Caco-2 (cell line): ENCODE measurements at regions not wholly inside any gene's neighbourhood (a gene's known extent, or its start where the extent isn't known, plus 50 kb on each side); places are given as distances from the start of the nearest gene placed in this dataset.

Source experiments
- BruUV-seq: library from RNA; stranded (reverse); fragments of 400-500 nt; replicated peaks from 2 replicates; lab custom pipeline; 2021; lab: Mats Ljungman, UMichigan
- CTCF ChIA-PET: fragments of 300-600 bp; sonication (Branson Sonifier 250); formaldehyde crosslinking; loops from one replicate; lab custom pipeline; 2022; ENCODE audit warnings: antibody characterized with exemption; lab: Charles Lee
- POLR2A ChIA-PET: fragments of 300-600 bp; sonication (Branson Sonifier 250); formaldehyde crosslinking; loops from one replicate; lab custom pipeline; 2022; ENCODE audit warnings: antibody characterized with exemption; lab: Charles Lee
- DNase-seq, 2 experiments: peaks; one replicate each; pipeline versions ENCODE4 v3.0.0 to v3.0.0-alpha.2; 2020 to 2022
- H3K27me3 ChIP-seq: replicated peaks from 2 replicates; pipeline ENCODE4 v1.6.0; 2011; ENCODE audit warnings: low read length; ENCODE audit not compliant: control insufficient read depth, insufficient read depth
- H3K36me3 ChIP-seq: 2 replicates; pipeline ENCODE4 v1.5.1; 2011; ENCODE audit warnings: low read length; ENCODE audit not compliant: control insufficient read depth, insufficient read depth
- H3K4me1 ChIP-seq: fragments of 250-450 bp; sonication (Bioruptor Pico); 2 replicates; pipeline ENCODE4 v1.5.1; 2020; ENCODE audit warnings: mild to moderate bottlenecking
- H3K4me3 ChIP-seq: 2 replicates; pipeline ENCODE4 v1.5.1; 2011; ENCODE audit warnings: low read depth, mild to moderate bottlenecking, control low read depth, low read length
- H3K9me3 ChIP-seq: fragments of 250-450 bp; sonication (Bioruptor Pico); 2 replicates; pipeline ENCODE4 v1.5.1; 2020; ENCODE audit warnings: mild to moderate bottlenecking, moderate library complexity
- H3K27ac Mint-ChIP-seq: one replicate; pipeline ENCODE4 v1.8.0; 2022; ENCODE audit warnings: mixed read lengths; ENCODE audit not compliant: unreplicated experiment
- H3K27me3 Mint-ChIP-seq: one replicate; pipeline ENCODE4 v1.8.0; 2022; ENCODE audit warnings: mixed read lengths; ENCODE audit not compliant: insufficient read depth, unreplicated experiment
- H3K36me3 Mint-ChIP-seq: one replicate; pipeline ENCODE4 v1.8.0; 2022; ENCODE audit warnings: mild to moderate bottlenecking, mixed read lengths; ENCODE audit not compliant: insufficient read depth, unreplicated experiment
- H3K4me1 Mint-ChIP-seq: one replicate; pipeline ENCODE4 v1.8.0; 2022; ENCODE audit warnings: low read depth, mixed read lengths; ENCODE audit not compliant: unreplicated experiment
- H3K4me3 Mint-ChIP-seq: one replicate; pipeline ENCODE4 v1.8.0; 2022; ENCODE audit warnings: mild to moderate bottlenecking, moderate library complexity, mixed read lengths; ENCODE audit not compliant: unreplicated experiment
- H3K9me3 Mint-ChIP-seq: one replicate; pipeline ENCODE4 v1.8.0; 2022; ENCODE audit warnings: mixed read lengths; ENCODE audit not compliant: unreplicated experiment
- intact Hi-C: fragments of 100-400 bp; cut with micrococcal nuclease; formaldehyde crosslinking; loops from one replicate; pipeline ENCODE4 v1.10.0; 2022; ENCODE audit not compliant: unreplicated experiment
- TF ChIP-seq, protein P1 (sequence below), 2 experiments: fragments of 200-600 bp in 1 of 2; IDR thresholded peaks; 1 replicate in 1 of 2; 2 replicates in 1 of 2; pipeline versions ENCODE4 v1.5.1 to v1.8.0; 2011 to 2022; ENCODE audit warnings: antibody characterized with exemption in 1 of 2, control low read depth in 1 of 2, inconsistent platforms in 1 of 2, low read depth in 1 of 2, low read length in 1 of 2, mild to moderate bottlenecking in 1 of 2, moderate library complexity in 1 of 2; ENCODE audit not compliant: insufficient read depth in 1 of 2, severe bottlenecking in 1 of 2, unreplicated experiment in 1 of 2

- no peak overlapping the region for H3K27ac Mint-ChIP-seq
- TF ChIP-seq, protein P1, sequence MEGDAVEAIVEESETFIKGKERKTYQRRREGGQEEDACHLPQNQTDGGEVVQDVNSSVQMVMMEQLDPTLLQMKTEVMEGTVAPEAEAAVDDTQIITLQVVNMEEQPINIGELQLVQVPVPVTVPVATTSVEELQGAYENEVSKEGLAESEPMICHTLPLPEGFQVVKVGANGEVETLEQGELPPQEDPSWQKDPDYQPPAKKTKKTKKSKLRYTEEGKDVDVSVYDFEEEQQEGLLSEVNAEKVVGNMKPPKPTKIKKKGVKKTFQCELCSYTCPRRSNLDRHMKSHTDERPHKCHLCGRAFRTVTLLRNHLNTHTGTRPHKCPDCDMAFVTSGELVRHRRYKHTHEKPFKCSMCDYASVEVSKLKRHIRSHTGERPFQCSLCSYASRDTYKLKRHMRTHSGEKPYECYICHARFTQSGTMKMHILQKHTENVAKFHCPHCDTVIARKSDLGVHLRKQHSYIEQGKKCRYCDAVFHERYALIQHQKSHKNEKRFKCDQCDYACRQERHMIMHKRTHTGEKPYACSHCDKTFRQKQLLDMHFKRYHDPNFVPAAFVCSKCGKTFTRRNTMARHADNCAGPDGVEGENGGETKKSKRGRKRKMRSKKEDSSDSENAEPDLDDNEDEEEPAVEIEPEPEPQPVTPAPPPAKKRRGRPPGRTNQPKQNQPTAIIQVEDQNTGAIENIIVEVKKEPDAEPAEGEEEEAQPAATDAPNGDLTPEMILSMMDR (IDR thresholded peaks at IDR 0.05; ENCODE audit: insufficient read depth in 1 of 2, low read depth in 1 of 2, low read length in 1 of 2, severe bottlenecking in 1 of 2, unreplicated experiment in 1 of 2) = no peak
- H3K9me3 Mint-ChIP-seq = no peaks in the 10 kb centered on the region
- H3K4me1 Mint-ChIP-seq = no peaks in the 10 kb centered on the region
- no peaks in the 10 kb centered on the region for H3K9me3 ChIP-seq
- no peaks in the 10 kb centered on the region for H3K27me3 ChIP-seq
- H3K36me3 ChIP-seq = no peaks in the 10 kb centered on the region
- ChIA-PET POLR2A (no interaction called here), CTCF (no interaction called here)
- no peak overlapping the region for H3K4me3 ChIP-seq
- no peaks in the 10 kb centered on the region for H3K4me1 ChIP-seq
- no peaks in the 10 kb centered on the region for H3K36me3 Mint-ChIP-seq
- intact Hi-C loops = no loop called here
- no TSS peak for BruUV-seq
- no peak for DNase-seq
- H3K27me3 Mint-ChIP-seq = peaks cover under 1% of the 10 kb centered on the region
- no peak overlapping the region for H3K4me3 Mint-ChIP-seq
Observed at GRCh38 chr4:14575919-14576318, 426.4 kb upstream of the CPEB2 start.

DNA sequence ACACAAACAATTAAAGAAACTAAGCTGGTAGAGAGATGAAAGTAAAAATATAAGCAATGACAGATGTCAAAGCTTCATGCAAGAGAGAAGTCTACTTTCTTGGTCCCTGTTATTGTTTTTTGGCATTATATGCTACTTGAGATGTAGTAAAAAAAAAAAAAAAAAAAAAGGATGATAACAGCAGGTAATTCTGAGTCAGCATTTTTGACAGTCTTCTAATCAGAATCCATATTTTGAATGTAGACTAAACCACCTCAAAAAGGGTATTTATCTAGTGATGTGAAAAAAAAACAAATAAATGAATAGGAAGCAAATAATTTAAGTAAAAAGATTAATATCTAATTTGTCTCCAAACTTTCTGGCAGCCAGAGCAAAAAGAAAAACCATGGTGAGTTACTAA, 422.2 kb upstream of the CPEB2 start:
- intact Hi-C loops = no loop called here
- H3K4me1 Mint-ChIP-seq = no peaks in the 10 kb centered on the region

DNA sequence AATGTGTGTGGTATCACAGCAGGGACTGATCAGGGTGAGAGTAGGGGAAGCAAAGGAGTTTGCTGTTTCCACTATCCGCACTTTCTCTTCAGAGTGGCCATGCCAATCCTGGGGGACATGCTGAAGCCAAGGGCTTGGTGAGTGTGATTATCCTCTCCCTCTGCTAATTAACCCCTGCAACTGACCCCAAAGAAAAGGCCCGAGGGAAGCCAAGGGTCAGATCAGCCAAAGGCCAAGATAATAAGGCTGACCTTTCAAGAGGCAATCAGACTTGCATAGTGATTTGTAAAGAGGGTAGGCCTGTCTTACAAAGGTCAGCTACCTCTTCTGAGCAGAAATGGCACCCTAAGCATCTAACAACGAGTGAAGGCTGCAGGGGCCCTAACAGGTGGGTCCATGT, 420.5 kb upstream of the CPEB2 start:
- Mint-ChIP-seq H3K27ac (no peak overlapping the region), H3K27me3 (peaks cover 5% of the 10 kb centered on the region), H3K36me3 (no peaks in the 10 kb centered on the region), H3K4me1 (no peaks in the 10 kb centered on the region), H3K4me3 (no peak overlapping the region), H3K9me3 (no peaks in the 10 kb centered on the region)
- TF ChIP-seq, protein P1 (IDR thresholded peaks at IDR 0.05; ENCODE audit: insufficient read depth in 1 of 2, low read depth in 1 of 2, low read length in 1 of 2, severe bottlenecking in 1 of 2, unreplicated experiment in 1 of 2) = no peak
- H3K9me3 ChIP-seq = no peaks in the 10 kb centered on the region
- DNase-seq = no peak
- H3K36me3 ChIP-seq = no peaks in the 10 kb centered on the region
- POLR2A ChIA-PET = no interaction called here
- H3K4me3 ChIP-seq = no peak overlapping the region
- H3K27me3 ChIP-seq = no peaks in the 10 kb centered on the region
- no peaks in the 10 kb centered on the region for H3K4me1 ChIP-seq
- CTCF ChIA-PET = no interaction called here
- intact Hi-C loops = no loop called here
- BruUV-seq = no TSS peak

More for the DNA sequence above, 422.2 kb upstream of the CPEB2 start:
- POLR2A ChIA-PET = no interaction called here
- TF ChIP-seq, protein P1 (IDR thresholded peaks at IDR 0.05; ENCODE audit: insufficient read depth in 1 of 2, low read depth in 1 of 2, low read length in 1 of 2, severe bottlenecking in 1 of 2, unreplicated experiment in 1 of 2) = no peak
- CTCF ChIA-PET = no interaction called here
- DNase-seq = no peak
- no TSS peak for BruUV-seq
- Histone ChIP-seq H3K4me3 (no peak overlapping the region), H3K27me3 (no peaks in the 10 kb centered on the region), H3K9me3 (no peaks in the 10 kb centered on the region), H3K36me3 (no peaks in the 10 kb centered on the region), H3K4me1 (no peaks in the 10 kb centered on the region)
- Mint-ChIP-seq H3K9me3 (no peaks in the 10 kb centered on the region), H3K27ac (no peak overlapping the region), H3K27me3 (peaks cover 5% of the 10 kb centered on the region), H3K4me3 (no peak overlapping the region), H3K36me3 (no peaks in the 10 kb centered on the region)
